Keratinocyte (primary cell): ENCODE measurements at regions not wholly inside any gene's neighbourhood (a gene's known extent, or its start where the extent isn't known, plus 50 kb on each side); places are given as distances from the start of the nearest gene placed in this dataset.

Experiments used
- DNase-seq: peaks from one replicate; pipeline ENCODE4 v3.0.0-alpha.2; 2011; ENCODE audit warnings: low read depth, missing footprints, low spot score
- FAIRE-seq: peaks from 2 replicates; lab custom pipeline; 2011; peaks lifted over from hg19 to GRCh38; lab: Jason Lieb, UNC
- H2AFZ ChIP-seq: 2 replicates; pipeline ENCODE4 v1.6.0; 2012; ENCODE audit warnings: low read length, control low read depth, inconsistent platforms; ENCODE audit not compliant: control insufficient read depth
- H3K27ac ChIP-seq: 2 replicates; pipeline ENCODE4 v1.5.1; 2011; ENCODE audit warnings: low read length; ENCODE audit not compliant: control insufficient read depth, insufficient read depth
- H3K27me3 ChIP-seq: 3 replicates; pipeline ENCODE4 v1.6.0; 2011; ENCODE audit warnings: low read length; ENCODE audit not compliant: control insufficient read depth, insufficient read depth; ENCODE audit errors: extremely low read depth
- H3K36me3 ChIP-seq, 2 experiments: 2 replicates in 1 of 2; 3 replicates in 1 of 2; pipeline ENCODE4 v1.5.1; 2011; ENCODE audit warnings: low read length in 2 of 2, mild to moderate bottlenecking in 1 of 2; ENCODE audit not compliant: control insufficient read depth in 2 of 2, insufficient read depth in 2 of 2; ENCODE audit errors: extremely low read depth in 1 of 2
- H3K4me1 ChIP-seq: 3 replicates; pipeline ENCODE4 v1.5.1; 2011; ENCODE audit warnings: low read length; ENCODE audit not compliant: control insufficient read depth, insufficient read depth; ENCODE audit errors: extremely low read depth
- H3K4me2 ChIP-seq: 3 replicates; pipeline ENCODE4 v1.6.0; 2011; ENCODE audit warnings: low read depth, low read length; ENCODE audit not compliant: control insufficient read depth, insufficient read depth; ENCODE audit errors: extremely low read depth
- H3K4me3 ChIP-seq, 3 experiments: fragments of 200-600 bp in 1 of 3; sonication (generic) in 1 of 3; 2 replicates in 2 of 3; 3 replicates in 1 of 3; pipeline ENCODE4 v1.5.1; 2011 to 2016; ENCODE audit warnings: low read length in 3 of 3, mild to moderate bottlenecking in 3 of 3, control low read depth in 2 of 3, inconsistent platforms in 1 of 3, low read depth in 1 of 3, mixed read lengths in 1 of 3, mixed run types in 1 of 3, moderate library complexity in 1 of 3; ENCODE audit not compliant: control insufficient read depth in 2 of 3, insufficient read depth in 2 of 3; ENCODE audit errors: extremely low read depth in 1 of 3
- H3K79me2 ChIP-seq: 2 replicates; pipeline ENCODE4 v1.6.0; 2012; ENCODE audit warnings: low read length; ENCODE audit not compliant: control insufficient read depth, insufficient read depth
- H3K9ac ChIP-seq: 3 replicates; pipeline ENCODE4 v1.6.0; 2011; ENCODE audit warnings: low read length; ENCODE audit not compliant: control insufficient read depth, insufficient read depth; ENCODE audit errors: extremely low read depth
- H3K9me1 ChIP-seq: 3 replicates; pipeline ENCODE4 v1.6.0; 2011; ENCODE audit warnings: low read length; ENCODE audit not compliant: control insufficient read depth, insufficient read depth; ENCODE audit errors: extremely low read depth
- H3K9me3 ChIP-seq: 2 replicates; pipeline ENCODE4 v1.5.1; 2012; ENCODE audit warnings: low read depth, low read length; ENCODE audit not compliant: control insufficient read depth
- H4K20me1 ChIP-seq: 3 replicates; pipeline ENCODE4 v1.6.0; 2011; ENCODE audit warnings: low read length; ENCODE audit not compliant: control insufficient read depth, insufficient read depth; ENCODE audit errors: extremely low read depth
- CTCF ChIP-seq, 3 experiments: IDR thresholded peaks in 1 of 3; conservative IDR thresholded peaks in 1 of 3; optimal IDR thresholded peaks in 1 of 3; 2 replicates in 2 of 3; 3 replicates in 1 of 3; pipeline versions ENCODE3 to v1.5.1; 2011; ENCODE audit warnings: low read length in 3 of 3, mild to moderate bottlenecking in 3 of 3, moderate library complexity in 2 of 3, control low read depth in 1 of 3, inconsistent platforms in 1 of 3; ENCODE audit not compliant: insufficient read depth in 2 of 3; ENCODE audit errors: extremely low read depth in 1 of 3
- EZH2 ChIP-seq: IDR thresholded peaks from one replicate; pipeline ENCODE4 v1.6.1; 2012; ENCODE audit warnings: inconsistent platforms, mild to moderate bottlenecking, low read length, moderate library complexity
- dilution Hi-C: fragments of 300-500 bp; cut with MboI; formaldehyde crosslinking; loops from one replicate; pipeline ENCODE4 v1.7.0; 2020; ENCODE audit warnings: low sequenced_read_pairs; ENCODE audit not compliant: extremely low pct_ligation_motif_present

DNA sequence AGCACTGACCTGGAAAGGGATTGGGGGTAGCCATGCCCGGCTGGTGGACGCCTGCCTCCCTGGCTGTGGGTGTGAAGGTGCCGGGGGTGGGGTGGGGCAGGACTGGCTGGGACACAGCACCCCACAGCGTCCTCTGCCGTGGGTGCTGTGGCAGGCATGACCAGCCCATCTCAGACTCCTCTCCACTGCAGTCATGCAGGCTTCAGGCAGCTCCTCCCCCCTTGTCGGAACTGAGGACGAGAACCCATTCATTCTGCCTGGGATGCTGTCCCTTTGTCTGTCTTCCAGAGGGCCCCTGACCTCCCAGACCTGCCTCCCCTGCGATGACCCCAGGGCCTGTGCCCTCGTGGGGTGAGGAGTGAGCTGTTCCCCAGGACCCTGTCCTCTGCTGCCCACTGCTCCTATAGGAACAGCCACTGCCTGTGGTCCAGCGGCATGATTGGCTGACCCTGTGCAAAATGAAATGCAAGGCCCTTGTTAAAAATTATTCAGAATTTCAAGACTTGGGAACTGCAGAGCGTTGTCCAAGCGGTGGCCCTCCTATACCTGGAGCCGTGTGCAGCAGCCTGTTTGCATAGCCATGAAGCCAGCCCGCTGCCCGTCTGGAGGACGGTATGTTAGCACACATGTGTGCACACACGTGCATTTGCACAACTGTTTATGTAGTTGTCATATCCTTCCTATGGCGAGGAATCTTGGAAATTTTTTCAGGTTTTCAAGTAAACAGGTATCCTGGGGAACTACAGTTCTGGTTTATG lies 1122.3 kb downstream of the BRD1 start:
- H3K4me2 ChIP-seq = no peak overlapping the region
- no peaks in the 10 kb centered on the region for H3K27me3 ChIP-seq
- H3K27ac ChIP-seq = no peak overlapping the region
- TF ChIP-seq EZH2 (no peak), CTCF (optimal IDR thresholded peaks at IDR 0.05 in 1 of 3, IDR thresholded peaks at IDR 0.05 in 1 of 3, conservative IDR thresholded peaks at IDR 0.05 in 1 of 3; ENCODE audit: extremely low read depth in 1 of 3, insufficient read depth in 2 of 3, low read length in 3 of 3) (no peak)
- dilution Hi-C loops = no loop called here
- H3K4me1 ChIP-seq = no peaks in the 10 kb centered on the region
- H2AFZ ChIP-seq = no peak overlapping the region
- no peak overlapping the region for H3K4me3 ChIP-seq
- no peaks in the 10 kb centered on the region for H3K36me3 ChIP-seq
- H3K9ac ChIP-seq = no peak overlapping the region
- no peak for DNase-seq
- peaks cover 37% of the 10 kb centered on the region for H3K9me3 ChIP-seq
- no peaks in the 10 kb centered on the region for H3K9me1 ChIP-seq
- no peaks in the 10 kb centered on the region for H3K79me2 ChIP-seq
- no peaks in the 10 kb centered on the region for H4K20me1 ChIP-seq
- no peak for FAIRE-seq

- Histone ChIP-seq H3K27ac (no peak overlapping the region), H4K20me1 (no peaks in the 10 kb centered on the region), H3K4me3 (no peak overlapping the region), H2AFZ (no peak overlapping the region), H3K4me2 (no peak overlapping the region), H3K4me1 (no peaks in the 10 kb centered on the region), H3K9ac (no peak overlapping the region), H3K27me3 (no peaks in the 10 kb centered on the region), H3K79me2 (no peaks in the 10 kb centered on the region), H3K9me3 (peaks cover 31% of the 10 kb centered on the region), H3K9me1 (no peaks in the 10 kb centered on the region), H3K36me3 (no peaks in the 10 kb centered on the region)
- DNase-seq (no peak), FAIRE-seq (no peak)
- no peak for TF ChIP-seq CTCF (optimal IDR thresholded peaks at IDR 0.05 in 1 of 3, IDR thresholded peaks at IDR 0.05 in 1 of 3, conservative IDR thresholded peaks at IDR 0.05 in 1 of 3; ENCODE audit: extremely low read depth in 1 of 3, insufficient read depth in 2 of 3, low read length in 3 of 3)
- no peak for TF ChIP-seq EZH2
- dilution Hi-C loops = no loop called here
Measured at GRCh38 chr22:48704335-48704734, 1123.3 kb downstream of the BRD1 start.
